ENCODE measurements at regions not wholly inside any gene's neighbourhood (a gene's known extent, or its start where the extent isn't known, plus 50 kb on each side); places are given as distances from the start of the nearest gene placed in this dataset.

GRCh38 chr9:23341346-23341745, 484.7 kb downstream of the ELAVL2 start:
- peak; percentile 28 for DNase-seq

DNA sequence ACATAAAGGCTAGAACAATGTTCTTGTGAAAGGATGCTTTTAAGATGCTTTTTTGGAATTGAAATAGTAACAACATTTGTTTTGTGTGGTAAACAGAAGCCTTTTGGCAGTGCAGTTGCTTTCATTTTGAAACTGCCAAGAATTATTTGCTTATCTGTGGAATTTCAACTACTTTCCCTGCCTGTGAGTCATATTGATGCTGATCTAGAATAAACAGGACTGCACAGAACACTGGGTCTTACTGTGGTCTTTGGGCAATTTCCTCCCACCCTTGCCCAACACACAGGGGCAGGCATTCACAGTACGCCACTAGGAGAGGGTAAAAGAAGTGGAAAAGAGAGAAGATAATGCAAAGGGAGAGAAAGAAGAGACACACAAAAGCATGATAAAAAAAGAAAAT, 483.7 kb downstream of the ELAVL2 start:
- DNase-seq = no peak

DNA sequence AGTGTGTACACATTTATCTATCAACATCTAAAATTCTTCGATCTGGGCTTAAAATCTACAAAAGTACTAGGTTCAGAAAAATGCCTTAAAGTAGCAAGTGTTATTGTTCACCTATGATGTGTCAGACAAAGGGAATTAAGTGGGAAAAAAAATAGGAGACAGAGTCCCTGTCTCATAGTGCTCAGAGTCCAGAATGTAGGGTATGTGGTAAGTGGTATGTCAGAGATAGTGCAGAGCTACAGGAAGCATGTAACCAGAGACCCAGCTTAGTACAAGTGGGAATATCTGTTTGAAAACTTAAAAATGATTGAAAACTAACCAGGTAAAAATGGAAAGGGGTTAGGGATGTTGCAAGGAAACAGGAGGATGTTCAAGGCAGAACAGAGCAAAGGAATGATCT, 482.8 kb downstream of the ELAVL2 start:
- DNase-seq = no peak

- DNase-seq = no peak
Observed at GRCh38 chr9:23361096-23361495, 464.9 kb downstream of the ELAVL2 start.

DNA sequence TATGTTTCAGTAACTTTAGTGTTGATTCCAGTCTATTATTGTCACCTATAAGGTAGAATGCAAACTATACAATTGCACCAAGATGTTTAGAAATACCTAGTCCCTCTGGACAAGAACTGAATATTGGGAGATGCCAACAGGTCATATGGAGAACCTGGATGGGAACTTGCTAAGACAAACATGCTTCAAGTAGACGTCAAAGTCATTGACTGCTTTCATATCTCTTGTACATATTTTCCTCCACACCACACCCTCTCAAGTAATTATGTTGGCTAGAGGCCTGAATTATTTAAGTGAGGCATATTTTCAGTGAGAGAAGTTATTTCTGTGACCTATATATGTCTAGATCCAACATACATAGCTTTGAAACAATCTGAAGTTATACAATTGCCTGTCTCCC, 453.3 kb downstream of the ELAVL2 start:
- no peak for DNase-seq

DNA sequence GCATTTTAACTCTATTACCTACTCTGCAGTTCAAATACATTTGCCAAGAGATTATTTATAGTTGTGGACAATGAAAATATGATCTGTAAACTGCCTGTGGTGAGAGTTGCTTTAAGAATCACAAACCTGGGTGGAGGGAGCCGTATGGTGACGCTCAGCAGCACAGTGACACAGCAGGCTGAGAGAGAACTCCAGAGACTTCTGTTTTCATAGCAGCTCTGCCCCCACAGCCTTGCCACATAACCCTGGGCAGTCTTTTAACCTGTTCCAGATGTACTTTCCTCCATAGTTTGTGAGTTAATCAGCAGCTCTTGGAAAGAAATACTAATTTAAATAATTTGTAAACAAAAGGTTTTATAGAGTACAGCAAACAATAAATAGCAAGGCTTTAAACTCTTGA, 450.5 kb downstream of the ELAVL2 start:
- DNase-seq = no peak

DNA sequence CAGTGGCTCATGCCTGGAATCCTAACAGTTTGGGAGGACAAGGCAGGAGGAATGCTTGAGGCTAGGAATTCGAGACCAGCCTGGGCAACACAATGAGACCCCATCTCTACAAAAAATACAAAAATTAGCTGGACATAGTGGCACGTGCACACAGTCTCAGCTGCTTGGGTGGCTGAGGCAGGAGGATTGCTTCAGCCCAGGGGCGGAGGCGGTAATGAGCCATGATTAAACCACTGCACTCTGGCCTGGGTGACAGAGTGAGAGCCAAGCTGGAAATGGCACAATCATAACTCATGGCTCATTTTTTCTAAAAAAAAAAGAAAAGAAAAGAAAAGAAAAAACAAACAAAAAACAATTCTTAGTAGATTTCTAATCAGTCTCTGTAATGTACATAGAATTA, 446.2 kb downstream of the ELAVL2 start:
- no peak for DNase-seq

DNA sequence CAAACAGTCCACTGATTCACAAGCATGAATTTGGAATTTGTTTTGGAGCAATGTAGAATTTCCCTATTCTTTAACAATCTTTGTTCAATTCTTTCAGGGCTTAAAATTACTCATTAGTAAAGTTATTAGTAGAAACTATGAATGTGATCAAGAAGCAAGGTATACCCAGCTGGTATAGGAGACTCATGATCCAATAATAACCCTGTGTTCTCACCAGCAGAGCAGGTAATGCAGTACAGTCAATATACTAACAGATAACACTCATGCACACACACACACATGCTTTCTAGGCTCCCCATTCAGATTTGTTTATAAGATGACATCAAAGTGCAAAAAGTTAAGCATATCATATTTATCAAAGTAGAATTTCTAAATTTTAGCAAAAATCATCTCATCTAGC, 445.2 kb downstream of the ELAVL2 start:
- DNase-seq = no peak

DNA sequence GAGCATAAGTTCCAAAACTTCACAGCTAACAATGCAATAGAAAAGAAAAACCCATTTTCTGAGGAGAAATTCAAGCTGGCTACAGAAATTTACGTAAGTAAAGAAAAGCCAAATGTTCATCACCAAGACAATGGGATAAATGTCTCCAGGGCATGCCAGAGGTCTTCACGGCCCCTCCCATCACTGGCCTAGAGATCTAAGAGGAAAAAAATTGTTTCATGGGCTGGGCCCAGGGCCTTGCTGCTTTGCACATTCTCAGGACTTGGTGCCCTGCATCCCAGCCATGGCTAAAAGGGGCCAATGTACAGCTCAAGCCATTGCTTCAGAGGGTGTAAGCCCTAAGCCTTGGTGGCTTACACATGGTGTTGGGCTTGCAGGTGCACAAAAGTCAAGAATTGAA, 443.6 kb downstream of the ELAVL2 start:
- no peak for DNase-seq

DNA sequence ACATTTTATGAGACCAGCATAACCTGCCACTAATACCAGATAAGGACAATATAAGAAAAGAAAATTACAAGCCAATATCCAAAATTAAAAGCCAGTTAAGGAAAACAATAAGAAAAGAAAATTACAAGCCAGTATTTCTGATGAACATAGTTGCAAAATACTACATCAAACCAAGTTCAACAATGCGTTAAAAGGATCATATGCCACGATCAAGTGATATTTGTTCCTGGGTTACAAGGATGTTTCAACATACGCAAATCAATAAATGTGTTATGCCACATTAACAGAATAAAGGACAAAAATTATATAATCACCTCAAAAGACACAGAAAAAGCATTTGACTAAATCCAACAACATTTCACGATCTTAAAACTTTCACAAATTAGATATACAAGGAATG, 431.9 kb downstream of the ELAVL2 start:
- no peak for DNase-seq

DNA sequence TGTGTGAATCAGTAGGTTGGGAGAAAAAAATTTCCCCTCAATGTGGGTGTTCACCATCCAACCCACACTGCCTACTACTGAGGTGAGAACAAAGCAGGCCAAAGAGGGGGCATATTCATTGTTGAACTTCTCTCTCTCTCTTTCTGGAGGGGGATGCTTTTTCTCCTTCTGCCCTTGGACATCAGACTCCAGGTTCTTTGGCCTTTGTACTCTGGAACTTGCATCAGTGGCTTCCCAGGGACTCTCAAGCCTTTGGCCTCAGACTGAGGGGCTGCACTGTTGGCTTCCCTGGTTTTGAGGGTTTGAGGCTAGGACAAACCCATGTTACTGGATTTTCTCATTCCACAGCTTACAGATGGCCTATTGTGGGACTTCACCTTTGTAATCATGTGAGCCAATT, 417.2 kb downstream of the ELAVL2 start:
- no peak for DNase-seq

DNA sequence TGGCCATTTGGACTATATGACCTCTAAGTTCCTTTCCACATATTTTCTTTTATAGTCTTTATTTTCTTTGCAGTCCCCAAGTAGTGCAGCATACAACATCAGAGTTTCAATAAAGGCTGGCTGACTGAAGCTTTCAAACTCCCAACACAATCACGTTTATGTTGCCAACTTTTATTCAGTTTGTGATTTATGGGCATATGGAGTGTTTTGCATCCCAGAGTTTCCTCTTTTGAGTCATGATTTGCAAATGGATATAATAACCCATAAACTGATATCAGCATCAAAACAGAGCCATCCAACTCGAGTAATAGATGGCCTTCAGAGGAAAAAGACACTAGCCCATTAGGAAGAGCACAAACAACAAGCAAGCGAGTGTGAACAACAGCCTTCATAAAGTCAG, 414.0 kb downstream of the ELAVL2 start:
- DNase-seq = no peak

- no peak for DNase-seq
Observed at GRCh38 chr9:23412458-23412857, 413.6 kb downstream of the ELAVL2 start.

DNA sequence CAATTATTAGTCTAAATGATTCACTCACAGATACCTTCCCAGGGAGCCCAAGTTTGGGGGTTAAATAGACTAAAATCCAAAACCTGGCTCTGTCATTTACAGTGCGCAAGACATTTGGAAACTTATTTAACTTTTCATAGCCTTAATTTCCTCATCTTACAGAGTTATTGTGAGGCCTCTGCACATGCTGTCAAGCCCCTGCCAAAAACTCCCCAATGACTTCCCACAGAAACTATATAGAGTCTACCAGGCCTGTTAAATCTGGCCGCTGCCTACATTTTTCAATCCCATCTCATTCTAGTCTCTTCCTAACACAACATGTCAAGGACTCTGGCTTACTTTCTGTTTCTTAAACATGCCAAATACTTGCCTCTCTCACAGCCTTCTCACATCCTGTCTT, 412.5 kb downstream of the ELAVL2 start:
- no peak for DNase-seq

DNA sequence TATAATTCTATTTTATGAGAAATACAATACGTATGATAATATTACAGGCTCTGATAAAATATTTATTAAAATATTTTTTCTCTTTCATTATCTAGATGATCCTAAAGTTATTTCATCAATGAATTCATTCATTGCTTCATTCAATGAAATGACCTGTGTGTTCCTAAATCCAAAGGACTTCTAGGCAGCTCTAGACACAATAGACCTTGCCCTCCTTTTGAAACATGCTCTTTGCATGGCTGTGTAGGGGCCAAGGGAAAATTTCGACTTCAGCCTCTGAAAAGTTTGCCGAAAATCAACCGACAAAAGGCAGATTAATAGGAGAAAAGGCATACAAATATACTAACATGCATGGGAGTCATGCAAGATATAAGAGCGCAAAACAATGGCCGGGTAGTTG, 402.0 kb downstream of the ELAVL2 start:
- DNase-seq = no peak

DNA sequence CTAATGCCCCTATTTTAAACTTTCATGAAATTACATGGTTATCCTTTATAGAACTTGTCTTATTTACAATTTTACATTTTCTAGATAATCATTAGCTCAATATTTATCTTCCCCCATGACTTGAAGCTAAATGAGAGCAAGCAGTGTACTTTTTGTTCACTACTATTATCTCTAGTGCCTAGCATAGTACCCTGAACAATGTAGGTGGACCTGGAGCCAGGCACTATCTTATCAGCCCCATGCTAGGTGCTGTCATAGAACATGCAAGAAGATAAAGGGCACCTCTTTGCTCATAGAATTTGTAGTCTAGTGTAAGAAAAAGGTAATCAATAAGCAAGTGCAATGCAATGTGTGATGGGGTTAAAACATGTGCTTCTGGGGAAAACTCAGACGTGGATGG, 399.9 kb downstream of the ELAVL2 start:
- DNase-seq = no peak

DNA sequence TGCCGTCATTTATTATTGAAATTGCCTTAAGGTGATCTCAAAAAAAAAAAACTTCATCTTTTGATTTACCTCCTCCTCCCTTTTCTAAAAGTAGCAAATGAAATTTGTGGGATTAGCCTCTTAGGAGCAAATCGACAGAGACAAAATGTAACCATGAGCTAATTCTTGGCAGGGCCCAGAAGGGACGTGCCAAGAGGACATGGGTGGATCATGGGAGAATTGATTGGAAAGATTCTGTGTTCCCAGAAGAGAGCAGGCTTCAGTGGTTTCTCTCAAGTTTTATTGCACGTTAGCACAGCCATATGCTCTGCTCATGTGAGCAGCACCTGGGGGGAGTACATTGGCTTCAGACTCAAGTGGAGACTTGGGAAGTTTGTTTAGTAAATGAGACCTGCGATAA, 394.6 kb downstream of the ELAVL2 start:
- no peak for DNase-seq

GRCh38 chr9:23434654-23435053, 391.4 kb downstream of the ELAVL2 start:
- DNase-seq = no peak

DNA sequence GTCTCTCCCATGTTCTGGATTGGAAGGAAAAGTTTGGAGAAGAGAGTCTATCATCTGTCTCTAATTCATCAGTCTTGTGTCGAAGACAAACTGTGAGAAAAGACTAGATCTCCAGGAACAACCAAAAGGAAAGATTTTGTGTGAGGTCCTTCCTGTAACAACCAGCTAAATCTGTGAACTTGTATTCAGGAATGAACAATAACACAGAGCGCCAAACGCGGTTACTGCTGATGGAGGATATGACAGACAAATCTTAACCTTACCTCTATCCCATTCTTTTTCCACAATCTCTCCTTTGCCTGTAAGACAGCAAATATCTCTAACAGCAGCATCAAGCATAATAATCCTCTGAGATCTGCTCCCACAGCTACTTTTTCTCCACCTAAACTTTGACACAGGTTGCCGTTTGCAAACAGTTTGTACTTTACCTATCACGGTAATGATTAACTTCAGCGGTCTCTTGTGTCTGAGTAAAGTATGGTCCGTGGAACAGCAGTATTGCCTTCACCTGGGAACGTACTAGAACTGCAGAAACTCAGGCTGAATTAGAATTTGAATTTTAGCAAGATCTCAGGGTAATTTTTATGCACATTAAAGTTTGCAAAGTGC, 387.6 kb downstream of the ELAVL2 start:
- no peak for DNase-seq

DNA sequence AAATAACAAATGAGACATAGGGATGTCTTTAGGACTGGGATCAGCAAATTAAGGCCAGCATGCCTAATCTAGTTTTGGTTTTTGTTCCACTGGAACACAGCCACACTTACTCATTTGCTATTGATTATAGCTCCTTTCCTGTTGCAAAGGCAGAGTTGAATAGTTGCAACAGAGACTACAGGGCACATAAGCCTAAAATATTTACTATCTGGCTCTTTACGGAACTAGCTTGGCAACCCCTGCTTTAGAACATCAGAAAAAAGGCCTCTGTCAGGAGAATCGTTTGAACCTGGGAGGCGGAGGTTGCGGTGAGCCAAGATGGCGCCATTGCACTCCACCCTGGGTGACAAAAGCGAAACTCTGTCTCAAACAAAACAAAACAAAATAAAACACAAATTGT, 384.8 kb downstream of the ELAVL2 start:
- DNase-seq = no peak

- no peak for DNase-seq
Observed at GRCh38 chr9:23444658-23445057, 381.4 kb downstream of the ELAVL2 start.

- no peak for DNase-seq
Observed at GRCh38 chr9:23447166-23447565, 378.9 kb downstream of the ELAVL2 start.

- no peak for DNase-seq
Observed at GRCh38 chr9:23447944-23448343, 378.1 kb downstream of the ELAVL2 start.

DNA sequence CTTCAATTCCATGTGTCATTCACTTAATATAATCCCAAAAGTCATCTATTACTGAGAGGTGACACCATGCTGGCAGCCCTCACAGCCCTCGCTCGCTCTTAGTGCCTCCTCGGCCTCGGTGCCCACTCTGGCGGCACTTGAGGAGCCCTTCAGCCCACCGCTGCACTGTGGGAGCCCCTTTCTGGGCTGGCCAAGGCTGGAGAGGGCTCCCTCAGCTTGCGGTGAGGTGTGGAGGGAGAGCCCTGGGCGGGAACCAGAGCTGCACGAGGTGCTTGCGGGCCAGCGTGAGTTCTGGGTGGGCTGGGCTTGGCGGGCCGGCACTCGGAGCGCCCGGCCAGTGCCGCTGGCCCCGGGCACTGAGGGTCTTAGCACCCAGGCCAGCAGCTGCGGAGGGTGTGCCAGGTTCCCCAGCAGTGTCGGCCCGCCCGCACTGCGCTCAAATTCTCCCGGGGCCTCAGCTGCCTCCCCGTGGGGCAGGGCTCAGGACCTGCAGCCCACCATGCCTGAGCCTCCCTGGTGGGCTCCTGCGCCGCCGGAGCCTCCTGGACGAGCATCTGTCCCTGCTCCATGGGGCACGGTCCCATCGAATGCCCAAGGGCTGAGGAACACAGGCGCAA, 374.1 kb downstream of the ELAVL2 start:
- no peak for DNase-seq

- DNase-seq = no peak
Observed at GRCh38 chr9:23464275-23464674, 361.8 kb downstream of the ELAVL2 start.
